Nephron (organoid): ENCODE measurements at regions not wholly inside any gene's neighbourhood (a gene's known extent, or its start where the extent isn't known, plus 50 kb on each side); places are given as distances from the start of the nearest gene placed in this dataset.

Experiments used
- H3K27ac Mint-ChIP-seq, 3 experiments: 2 replicates each; pipeline ENCODE4 v1.8.0; 2020; ENCODE audit warnings: mixed read lengths in 3 of 3, mild to moderate bottlenecking in 2 of 3, moderate library complexity in 1 of 3
- H3K27me3 Mint-ChIP-seq: 2 replicates; pipeline ENCODE4 v1.8.0; 2021; ENCODE audit warnings: low read depth, mild to moderate bottlenecking, moderate library complexity, mixed read lengths
- H3K36me3 Mint-ChIP-seq: 2 replicates; pipeline ENCODE4 v1.8.0; 2020; ENCODE audit warnings: low read depth, mixed read lengths
- H3K4me1 Mint-ChIP-seq: 2 replicates; pipeline ENCODE4 v1.8.0; 2020; ENCODE audit warnings: mixed read lengths
- H3K4me3 Mint-ChIP-seq, 3 experiments: 2 replicates each; pipeline ENCODE4 v1.8.0; 2020; ENCODE audit warnings: mild to moderate bottlenecking in 3 of 3, mixed read lengths in 3 of 3, moderate library complexity in 2 of 3
- H3K9me3 Mint-ChIP-seq: 2 replicates; pipeline ENCODE4 v1.8.0; 2020; ENCODE audit warnings: mixed read lengths
- TF ChIP-seq, protein P1 (sequence below), 3 experiments: fragments of 200-600 bp; sonication (generic); IDR thresholded peaks; one replicate each; pipeline ENCODE4 v1.5.0; 2021; ENCODE audit warnings: antibody characterized with exemption in 3 of 3; ENCODE audit not compliant: unreplicated experiment in 3 of 3

DNA sequence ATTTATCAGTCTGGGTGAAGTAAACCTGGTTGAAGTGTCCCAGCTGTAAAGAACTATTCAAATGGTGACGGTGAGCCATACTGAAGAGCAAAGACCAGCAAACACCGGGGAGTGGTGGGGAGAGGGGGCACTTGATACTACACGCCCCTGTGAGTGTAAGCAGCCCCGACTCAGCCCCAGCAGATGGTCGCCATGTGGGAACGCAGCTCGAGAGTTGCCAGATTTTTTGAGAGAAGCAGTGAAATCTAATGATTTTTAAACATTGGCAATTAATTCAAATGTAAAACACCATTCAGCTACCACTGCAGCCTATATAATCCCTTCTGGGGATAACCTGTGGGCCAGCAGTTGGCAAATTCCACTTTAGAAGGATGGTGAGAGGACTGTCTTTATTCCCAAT is 1386.9 kb upstream of the WWC1 start:
- Mint-ChIP-seq H3K36me3 (no peaks in the 10 kb centered on the region), H3K4me1 (no peaks in the 10 kb centered on the region), H3K4me3 (no peak overlapping the region), H3K27ac (no peak overlapping the region), H3K27me3 (no peaks in the 10 kb centered on the region), H3K9me3 (no peaks in the 10 kb centered on the region)
- TF ChIP-seq, protein P1, sequence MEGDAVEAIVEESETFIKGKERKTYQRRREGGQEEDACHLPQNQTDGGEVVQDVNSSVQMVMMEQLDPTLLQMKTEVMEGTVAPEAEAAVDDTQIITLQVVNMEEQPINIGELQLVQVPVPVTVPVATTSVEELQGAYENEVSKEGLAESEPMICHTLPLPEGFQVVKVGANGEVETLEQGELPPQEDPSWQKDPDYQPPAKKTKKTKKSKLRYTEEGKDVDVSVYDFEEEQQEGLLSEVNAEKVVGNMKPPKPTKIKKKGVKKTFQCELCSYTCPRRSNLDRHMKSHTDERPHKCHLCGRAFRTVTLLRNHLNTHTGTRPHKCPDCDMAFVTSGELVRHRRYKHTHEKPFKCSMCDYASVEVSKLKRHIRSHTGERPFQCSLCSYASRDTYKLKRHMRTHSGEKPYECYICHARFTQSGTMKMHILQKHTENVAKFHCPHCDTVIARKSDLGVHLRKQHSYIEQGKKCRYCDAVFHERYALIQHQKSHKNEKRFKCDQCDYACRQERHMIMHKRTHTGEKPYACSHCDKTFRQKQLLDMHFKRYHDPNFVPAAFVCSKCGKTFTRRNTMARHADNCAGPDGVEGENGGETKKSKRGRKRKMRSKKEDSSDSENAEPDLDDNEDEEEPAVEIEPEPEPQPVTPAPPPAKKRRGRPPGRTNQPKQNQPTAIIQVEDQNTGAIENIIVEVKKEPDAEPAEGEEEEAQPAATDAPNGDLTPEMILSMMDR (IDR thresholded peaks at IDR 0.05; ENCODE audit: unreplicated experiment in 3 of 3): no peak

GRCh38 chr5:166906991-166907713 is 1384.3 kb upstream of the WWC1 start:
- H3K27ac Mint-ChIP-seq: no peak overlapping the region
- no peak overlapping the region for H3K4me3 Mint-ChIP-seq
- no peaks in the 10 kb centered on the region for H3K36me3 Mint-ChIP-seq
- TF ChIP-seq, protein P1 (IDR thresholded peaks at IDR 0.05; ENCODE audit: unreplicated experiment in 3 of 3): no peak
- no peaks in the 10 kb centered on the region for H3K4me1 Mint-ChIP-seq
- no peaks in the 10 kb centered on the region for H3K27me3 Mint-ChIP-seq
- H3K9me3 Mint-ChIP-seq: no peaks in the 10 kb centered on the region

DNA sequence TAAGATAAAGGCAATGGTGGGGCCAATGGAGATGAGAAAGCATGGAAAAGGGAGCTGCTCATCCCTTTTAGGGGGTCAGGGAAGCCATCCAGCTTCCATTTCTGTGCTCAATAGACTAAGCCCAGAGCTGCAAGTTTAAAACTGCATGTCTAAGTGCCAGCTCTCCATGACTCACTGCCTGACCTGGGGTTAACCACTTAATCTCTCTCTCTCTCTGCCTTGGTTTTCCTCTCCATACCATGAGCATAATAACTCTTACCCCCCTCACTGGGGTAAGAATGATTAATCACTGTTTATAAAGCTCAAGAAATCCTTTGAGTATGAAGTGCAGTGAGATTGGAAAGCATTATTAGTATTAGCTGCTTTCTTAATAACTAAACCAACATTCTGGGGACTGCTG is 1382.4 kb upstream of the WWC1 start:
- TF ChIP-seq, protein P1 (IDR thresholded peaks at IDR 0.05; ENCODE audit: unreplicated experiment in 3 of 3): no peak

DNA sequence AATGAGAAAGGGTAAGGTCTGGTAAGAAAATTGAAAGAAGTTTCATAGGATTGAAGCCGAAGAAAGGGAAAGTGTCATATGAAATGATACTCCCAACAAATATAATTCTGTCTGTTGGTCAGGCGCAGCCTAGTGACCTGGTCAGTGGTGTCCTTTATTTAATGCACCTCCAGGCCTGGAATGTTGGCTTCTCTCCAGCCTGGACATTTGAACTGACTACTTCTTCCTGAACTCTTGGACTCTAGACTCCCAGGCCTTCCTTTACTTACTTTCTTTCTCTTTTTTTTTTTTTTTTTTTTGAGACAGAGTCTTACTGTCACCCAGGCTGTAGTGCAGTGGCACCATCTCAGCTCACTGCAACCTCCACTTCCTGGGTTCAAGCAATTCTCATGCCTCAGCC is 1381.5 kb upstream of the WWC1 start:
- Mint-ChIP-seq H3K9me3 (no peaks in the 10 kb centered on the region), H3K36me3 (no peaks in the 10 kb centered on the region), H3K4me1 (no peaks in the 10 kb centered on the region), H3K27me3 (no peaks in the 10 kb centered on the region), H3K4me3 (no peak overlapping the region), H3K27ac (no peak overlapping the region)
- TF ChIP-seq, protein P1 (IDR thresholded peaks at IDR 0.05; ENCODE audit: unreplicated experiment in 3 of 3): no peak

More for the DNA sequence above, 1382.4 kb upstream of the WWC1 start:
- Mint-ChIP-seq H3K36me3 (no peaks in the 10 kb centered on the region), H3K27me3 (no peaks in the 10 kb centered on the region), H3K4me1 (no peaks in the 10 kb centered on the region), H3K4me3 (no peak overlapping the region), H3K9me3 (no peaks in the 10 kb centered on the region), H3K27ac (no peak overlapping the region)

GRCh38 chr5:166910995-166911394 is 1380.5 kb upstream of the WWC1 start:
- no peaks in the 10 kb centered on the region for H3K9me3 Mint-ChIP-seq
- no peaks in the 10 kb centered on the region for H3K4me1 Mint-ChIP-seq
- H3K4me3 Mint-ChIP-seq: no peak overlapping the region
- TF ChIP-seq, protein P1 (IDR thresholded peaks at IDR 0.05; ENCODE audit: unreplicated experiment in 3 of 3): no peak
- H3K27me3 Mint-ChIP-seq: no peaks in the 10 kb centered on the region
- H3K36me3 Mint-ChIP-seq: no peaks in the 10 kb centered on the region
- H3K27ac Mint-ChIP-seq: no peak overlapping the region

DNA sequence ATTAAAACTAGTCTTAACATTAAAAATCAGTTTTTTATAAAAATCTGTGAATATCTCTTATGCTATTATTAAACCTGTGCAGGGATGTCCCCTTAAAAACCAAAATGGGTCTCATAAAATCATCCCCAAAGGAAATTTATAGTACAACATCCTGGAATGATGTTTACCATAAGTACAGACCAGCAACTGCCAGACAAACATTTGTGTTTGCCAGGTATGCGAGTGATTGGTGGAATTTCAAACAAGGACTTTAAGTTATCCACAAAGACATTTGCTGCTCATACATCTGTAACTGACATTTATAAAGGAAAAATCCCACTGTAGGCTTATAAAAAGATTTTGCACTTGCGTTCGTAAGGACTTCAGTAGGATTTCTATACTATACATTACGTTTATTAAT is 1375.4 kb upstream of the WWC1 start:
- no peaks in the 10 kb centered on the region for H3K27me3 Mint-ChIP-seq
- H3K4me3 Mint-ChIP-seq: no peak overlapping the region
- TF ChIP-seq, protein P1 (IDR thresholded peaks at IDR 0.05; ENCODE audit: unreplicated experiment in 3 of 3): no peak
- no peak overlapping the region for H3K27ac Mint-ChIP-seq
- no peaks in the 10 kb centered on the region for H3K4me1 Mint-ChIP-seq
- H3K36me3 Mint-ChIP-seq: no peaks in the 10 kb centered on the region
- H3K9me3 Mint-ChIP-seq: peaks cover 7% of the 10 kb centered on the region
